Activated CD4-positive, alpha-beta T cell treated with anti-CD3 and anti-CD28 coated beads for 1 hour (primary cell): ENCODE measurements at regions not wholly inside any gene's neighbourhood (a gene's known extent, or its start where the extent isn't known, plus 50 kb on each side); places are given as distances from the start of the nearest gene placed in this dataset.

Source experiments
- DNase-seq: peaks from one replicate; pipeline ENCODE4 v3.0.0-alpha.2; 2020

DNA sequence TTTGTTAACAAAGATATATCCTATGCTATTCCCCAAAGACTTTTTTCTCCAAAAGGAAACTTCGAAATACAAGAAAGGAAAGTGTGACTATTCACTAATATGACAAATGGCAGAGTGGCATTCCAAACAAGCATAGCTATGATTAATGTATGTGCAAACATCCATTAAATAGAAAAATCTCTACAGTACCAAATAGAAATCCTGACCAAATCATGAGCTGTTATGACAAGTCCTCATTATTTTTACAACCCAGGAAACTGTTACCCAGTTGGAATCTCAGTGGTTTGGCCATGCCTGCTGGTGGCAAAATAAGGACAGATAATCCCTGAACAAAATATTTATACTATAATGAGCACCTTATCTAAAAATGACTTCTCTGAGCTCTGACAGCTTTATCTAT is 202.1 kb downstream of the SEC23A start:
- no peak for DNase-seq

DNA sequence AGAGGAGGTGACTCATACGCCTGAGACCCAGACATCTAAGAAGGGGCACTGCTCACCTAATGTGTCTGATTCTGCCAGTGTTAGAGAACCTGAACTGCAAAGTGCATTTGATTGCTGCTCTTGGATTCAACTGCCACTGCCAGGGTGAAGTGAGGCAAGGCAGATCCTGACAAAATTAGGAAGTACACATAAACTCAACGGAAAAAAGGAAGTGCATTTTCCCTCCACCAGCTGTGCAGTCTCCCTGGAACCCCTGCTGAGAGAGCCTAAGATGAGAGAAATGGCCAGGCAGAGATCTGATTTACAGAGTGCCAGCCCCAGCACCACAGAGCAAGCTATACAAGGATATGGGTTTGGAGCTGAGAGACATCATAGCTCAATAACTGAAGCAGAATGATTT is 215.3 kb downstream of the SEC23A start:
- DNase-seq = no peak

GRCh38 chr14:38884109-38884508 is 218.9 kb downstream of the SEC23A start:
- DNase-seq = no peak

DNA sequence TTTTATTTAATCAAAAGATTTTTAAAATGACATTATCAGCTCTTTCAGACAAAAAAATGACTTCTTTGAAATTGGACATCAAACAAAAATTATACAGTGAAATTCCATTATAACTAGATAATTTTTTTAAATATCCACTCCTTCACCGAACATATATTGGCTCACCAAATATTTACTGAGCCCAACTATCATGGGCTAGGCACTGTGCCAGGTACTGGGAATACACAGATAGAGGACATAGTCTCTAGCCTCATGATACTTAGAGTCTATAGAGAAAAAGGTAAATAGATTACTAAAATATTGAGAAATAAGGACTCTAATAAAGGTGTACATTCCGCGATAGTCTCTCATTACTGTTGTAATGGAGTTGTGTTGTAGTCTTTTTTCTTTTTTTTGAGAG is 219.9 kb downstream of the SEC23A start:
- DNase-seq = no peak

DNA sequence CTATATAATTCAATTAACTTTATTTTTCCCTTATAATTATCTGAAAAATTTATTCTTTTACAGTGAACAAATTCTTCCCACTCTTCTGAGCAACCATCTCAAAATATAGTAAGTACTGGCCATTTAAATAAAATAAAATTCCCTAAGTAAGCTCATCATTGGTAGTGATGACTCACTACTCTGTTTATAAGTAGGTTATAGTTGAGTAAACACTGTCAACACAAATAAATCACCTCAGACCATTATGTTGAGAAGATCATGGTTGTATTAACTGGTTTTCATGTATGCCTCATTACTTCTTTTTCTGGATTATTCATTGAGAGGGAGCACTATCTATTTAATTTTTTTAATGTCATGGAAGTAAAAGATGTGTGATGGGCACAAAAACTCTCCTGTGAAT is 220.5 kb downstream of the SEC23A start:
- no peak for DNase-seq

DNA sequence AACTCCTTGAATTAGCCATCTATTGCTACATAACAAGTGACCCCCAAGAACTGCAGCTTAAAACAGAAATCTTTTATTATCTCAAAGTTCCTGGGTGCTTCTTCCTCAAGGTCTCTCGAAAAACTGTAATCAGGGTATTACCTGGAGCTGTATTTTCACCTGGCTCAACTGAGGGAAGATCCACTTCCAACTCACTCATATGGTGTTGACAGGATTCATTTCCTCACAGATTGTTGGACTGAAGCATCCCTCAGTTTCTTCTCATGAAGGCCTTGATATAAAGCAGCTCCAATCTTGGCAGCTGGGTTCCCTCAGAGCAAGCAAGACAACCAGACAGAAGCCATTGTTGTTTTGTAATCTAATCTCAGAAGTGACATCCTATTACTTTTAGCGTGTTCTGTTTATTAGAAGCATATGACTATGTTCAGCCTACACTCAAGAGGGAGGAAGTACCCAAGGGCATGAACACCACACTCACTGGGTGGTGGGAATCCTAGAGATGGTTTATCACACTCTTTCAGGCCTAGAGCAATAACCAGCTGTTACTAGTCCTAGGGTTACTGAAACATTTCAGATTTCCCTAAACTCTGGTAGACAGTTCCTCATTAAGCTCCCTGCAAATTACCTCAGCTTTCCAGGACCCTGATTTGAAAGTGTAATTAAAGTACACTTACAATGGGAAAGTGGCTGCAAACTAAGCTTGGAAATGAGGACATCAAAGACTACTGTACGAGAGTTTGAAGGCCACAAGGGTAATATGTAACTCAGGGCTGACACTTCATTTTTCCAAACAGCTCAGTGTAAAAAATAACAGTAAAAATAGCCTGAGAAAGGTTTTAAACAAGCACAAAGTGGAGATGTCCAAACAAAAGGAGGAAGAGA is 222.2 kb downstream of the SEC23A start:
- no peak for DNase-seq

DNA sequence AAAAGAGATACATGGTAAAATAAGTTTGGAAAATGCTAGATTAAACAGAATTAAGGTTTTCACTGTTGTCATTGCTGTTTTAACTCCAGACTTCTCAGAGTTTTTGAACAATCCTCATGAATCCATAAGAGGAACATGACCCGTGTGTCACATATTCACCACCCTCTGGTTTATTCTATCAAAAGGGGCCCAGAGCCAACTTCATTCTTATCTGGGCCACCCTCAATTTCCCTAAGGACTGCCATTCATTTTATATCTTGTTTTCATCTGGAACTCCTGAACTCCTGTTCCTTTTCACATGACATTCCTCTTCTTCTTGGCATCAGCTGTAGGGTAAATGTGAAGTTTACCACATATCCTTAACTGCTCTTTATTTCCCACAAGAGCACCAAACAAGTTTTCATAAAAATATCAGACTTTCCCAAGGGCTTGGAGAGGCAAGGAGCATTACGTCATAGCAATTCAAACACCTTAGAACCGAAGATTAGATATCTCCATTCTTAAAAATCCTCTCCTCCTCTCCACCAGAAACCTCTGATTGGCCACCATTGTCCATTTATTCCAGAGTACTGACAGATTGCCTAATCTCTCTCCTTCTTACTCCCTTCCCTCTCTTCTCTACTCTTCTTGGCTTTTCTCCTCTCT is 225.2 kb downstream of the SEC23A start:
- DNase-seq = no peak

GRCh38 chr14:38874721-38875120 is 228.3 kb downstream of the SEC23A start:
- no peak for DNase-seq

DNA sequence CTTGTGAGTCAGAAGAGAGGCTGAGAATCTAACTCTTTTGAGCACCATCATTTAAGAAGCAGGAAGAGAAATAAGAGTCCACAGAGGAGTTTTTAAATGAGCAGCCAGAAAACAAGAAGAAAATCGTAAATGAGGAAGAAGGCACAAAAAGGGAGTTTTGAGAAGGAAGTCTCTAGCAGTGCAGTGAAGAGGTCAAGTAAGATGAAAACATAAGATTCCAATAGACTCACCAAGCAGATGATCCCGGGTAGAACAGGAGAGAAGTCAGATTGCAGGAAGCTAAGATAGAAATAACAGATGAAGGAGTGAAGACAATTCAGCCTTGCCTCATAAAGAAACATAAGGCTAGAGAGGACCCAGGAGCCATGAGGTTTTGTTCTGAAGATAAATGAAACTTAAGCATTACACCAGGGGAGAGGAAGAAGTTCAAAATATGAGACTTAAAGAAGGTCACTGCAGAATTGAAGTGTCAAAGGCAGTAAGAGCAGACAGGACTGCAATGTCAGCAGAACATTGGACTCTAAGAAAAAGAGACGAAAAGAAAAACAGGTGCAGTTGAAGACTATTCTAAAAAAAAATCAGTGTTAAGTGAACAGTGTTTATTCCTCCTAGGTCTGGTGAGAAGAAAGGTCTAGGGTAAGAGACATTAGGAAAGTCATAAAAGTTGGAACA is 229.0 kb downstream of the SEC23A start:
- no peak for DNase-seq

- DNase-seq = no peak
Observed at GRCh38 chr14:38870296-38870836, 232.7 kb downstream of the SEC23A start.

DNA sequence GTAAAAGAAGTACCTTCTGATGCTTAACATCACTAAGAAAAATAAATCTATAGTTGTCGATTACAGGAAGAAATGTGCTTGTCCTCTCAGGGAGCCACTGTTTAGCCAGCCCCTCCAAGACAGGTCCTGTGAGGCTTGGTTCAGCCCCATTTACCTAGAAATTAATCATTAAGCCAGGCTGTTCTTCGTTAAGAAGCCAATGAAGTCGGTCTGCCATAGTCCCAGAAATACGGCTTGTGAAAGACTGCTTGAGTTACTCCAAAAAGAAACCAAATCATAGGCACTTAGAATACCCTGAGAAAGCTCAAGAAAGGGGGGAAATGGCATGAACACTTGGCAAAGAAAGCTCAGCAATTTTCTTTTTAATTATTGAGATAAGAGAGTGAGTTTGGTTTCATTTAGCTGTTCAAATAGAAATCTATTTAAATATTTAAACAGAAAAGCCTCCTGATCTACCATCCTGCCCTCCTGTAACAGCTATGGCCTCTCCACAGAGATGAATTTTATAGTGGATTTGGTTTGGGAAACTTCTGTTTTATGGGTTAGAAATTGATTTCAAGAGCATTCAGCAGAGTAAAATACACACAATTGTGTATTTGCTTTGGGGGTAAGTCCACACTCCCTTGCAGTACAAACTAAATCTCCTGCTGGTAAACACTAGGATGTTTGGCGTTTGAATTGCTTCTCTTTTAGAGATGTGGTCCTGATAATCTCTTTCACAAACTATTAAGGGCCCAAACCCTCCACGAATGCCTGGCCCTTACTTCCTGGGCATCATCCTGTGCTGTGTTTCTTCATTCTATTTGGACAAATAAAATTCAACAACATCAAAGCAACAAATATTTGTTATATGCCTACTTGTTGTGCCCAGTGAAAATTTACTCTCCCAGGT is 234.4 kb downstream of the SEC23A start:
- DNase-seq = no peak

GRCh38 chr14:38867561-38868150 is 235.4 kb downstream of the SEC23A start:
- peak; percentile 20 for DNase-seq

- DNase-seq = no peak
Observed at GRCh38 chr14:38866461-38866860, 236.6 kb downstream of the SEC23A start.

GRCh38 chr14:38862366-38862765 is 240.7 kb downstream of the SEC23A start:
- DNase-seq = no peak

- DNase-seq = no peak
Observed at GRCh38 chr14:38860530-38860929, 242.5 kb downstream of the SEC23A start.

- no peak for DNase-seq
Observed at GRCh38 chr14:38856798-38857197, 246.2 kb downstream of the SEC23A start.

- DNase-seq = no peak
Observed at GRCh38 chr14:38855513-38855912, 247.5 kb downstream of the SEC23A start.

- DNase-seq = no peak
Observed at GRCh38 chr14:38851111-38851510, 251.9 kb downstream of the SEC23A start.

- no peak for DNase-seq
Observed at GRCh38 chr14:38850664-38851063, 252.4 kb downstream of the SEC23A start.

DNA sequence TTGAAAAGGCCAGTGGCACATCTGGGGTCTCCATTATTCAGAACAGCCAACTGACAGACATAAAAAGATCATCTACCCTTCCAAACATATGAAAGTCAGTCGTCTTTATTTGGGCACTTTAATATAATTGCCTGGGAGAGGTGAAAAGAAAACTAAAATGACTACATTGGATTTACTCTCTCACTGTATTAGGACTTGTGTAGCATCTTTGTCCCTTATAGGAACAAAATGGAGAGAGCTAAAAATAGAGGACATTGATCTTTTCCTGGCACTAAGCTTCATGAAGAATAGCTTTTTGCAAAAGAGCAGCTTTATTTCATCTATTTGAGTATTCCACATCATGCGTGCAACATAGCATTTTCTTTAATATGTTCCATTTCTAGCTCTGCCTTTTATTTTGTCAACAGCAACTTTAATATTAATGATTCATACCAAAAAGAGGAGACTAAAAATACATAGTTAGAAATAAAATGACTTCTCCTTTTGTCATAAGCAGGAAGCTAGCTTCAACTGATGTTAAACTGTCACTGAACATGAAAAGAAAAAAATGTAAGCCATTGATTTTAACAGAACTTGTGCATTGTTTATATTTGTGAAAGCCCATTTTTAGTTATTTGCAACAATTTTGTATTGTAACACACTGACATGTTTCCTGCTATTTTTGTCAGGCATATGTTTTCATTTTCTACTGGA is 254.6 kb downstream of the SEC23A start:
- DNase-seq = no peak

GRCh38 chr14:38847161-38847560 is 255.9 kb downstream of the SEC23A start:
- DNase-seq = no peak
